ENCODE measurements at regions not wholly inside any gene's neighbourhood (a gene's known extent, or its start where the extent isn't known, plus 50 kb on each side); places are given as distances from the start of the nearest gene placed in this dataset.
"Not testable (repeated sequence)": the region's sequence is repeated elsewhere in the genome, so short reads cannot be mapped to it uniquely, and the experiment has no call there.

DNA sequence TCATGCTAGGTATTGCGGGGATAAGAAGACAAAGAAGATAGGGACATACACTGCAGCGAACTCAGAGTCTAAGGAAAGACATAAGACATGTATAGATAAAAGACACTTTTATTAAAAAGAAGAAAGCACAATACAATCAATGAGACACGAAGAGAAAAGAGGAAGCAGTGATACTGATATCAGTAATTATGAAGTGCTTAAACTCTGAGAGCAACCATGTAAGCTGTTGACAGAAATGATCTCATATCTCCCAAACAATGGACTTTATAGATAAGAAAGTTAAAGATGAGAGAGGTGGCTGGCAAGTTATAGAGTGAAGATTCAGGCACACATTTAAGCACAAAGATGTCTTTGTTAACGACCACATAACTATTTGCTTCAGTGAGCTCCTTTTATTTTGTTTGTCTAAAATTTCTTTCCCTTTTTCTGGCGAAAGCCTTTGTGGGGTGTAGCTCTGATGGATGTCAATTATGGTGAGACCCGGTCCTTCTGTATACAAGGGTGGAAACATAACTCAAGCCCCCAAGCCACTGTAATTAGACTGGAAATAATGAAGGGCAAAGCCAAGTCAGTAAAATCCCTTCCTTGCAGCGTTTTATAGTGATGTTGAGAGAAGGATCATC is 818.0 kb upstream of the SLC10A2 start:
- no peak for DNase-seq (ENCODE audit: low read depth)

DNA sequence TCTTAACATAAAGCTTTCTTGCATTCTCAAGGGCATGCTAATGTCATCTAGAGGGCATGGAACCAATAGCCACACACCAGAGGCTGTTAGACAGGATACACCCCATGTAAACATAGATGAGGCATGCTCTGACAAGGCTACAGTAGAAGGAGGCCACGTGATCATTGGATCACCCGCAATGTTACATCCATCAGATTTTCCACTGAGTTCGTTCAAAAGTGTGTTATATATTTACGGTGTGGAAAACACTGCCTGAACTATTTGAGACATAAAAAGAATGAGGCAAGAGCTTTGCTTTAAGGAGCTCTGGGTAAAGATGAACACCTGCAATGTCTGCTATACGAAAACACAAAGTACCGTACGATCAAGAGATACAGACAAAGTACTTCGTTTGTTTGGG is 817.5 kb upstream of the SLC10A2 start:
- no peak for DNase-seq (ENCODE audit: low read depth)

DNA sequence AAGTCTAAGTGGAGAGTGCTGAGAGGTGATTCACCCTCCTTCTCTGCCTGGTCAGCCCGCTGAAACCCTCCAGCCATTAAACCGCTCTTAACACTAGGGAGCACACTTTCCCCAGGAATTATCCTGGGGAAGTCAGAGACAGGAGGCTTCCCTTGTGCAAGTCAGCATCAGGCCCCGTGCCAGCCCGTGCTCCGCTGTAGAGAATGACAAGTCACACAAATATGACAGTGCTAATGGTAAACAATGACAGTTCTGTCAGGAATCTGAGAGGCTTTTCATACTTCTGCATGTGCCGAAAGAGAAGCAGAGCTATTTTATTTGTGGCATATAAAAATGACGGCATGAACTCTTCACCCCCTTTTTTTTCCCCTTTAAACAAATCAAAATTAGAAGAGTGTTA is 816.9 kb upstream of the SLC10A2 start:
- no peak for DNase-seq (ENCODE audit: low read depth)

DNA sequence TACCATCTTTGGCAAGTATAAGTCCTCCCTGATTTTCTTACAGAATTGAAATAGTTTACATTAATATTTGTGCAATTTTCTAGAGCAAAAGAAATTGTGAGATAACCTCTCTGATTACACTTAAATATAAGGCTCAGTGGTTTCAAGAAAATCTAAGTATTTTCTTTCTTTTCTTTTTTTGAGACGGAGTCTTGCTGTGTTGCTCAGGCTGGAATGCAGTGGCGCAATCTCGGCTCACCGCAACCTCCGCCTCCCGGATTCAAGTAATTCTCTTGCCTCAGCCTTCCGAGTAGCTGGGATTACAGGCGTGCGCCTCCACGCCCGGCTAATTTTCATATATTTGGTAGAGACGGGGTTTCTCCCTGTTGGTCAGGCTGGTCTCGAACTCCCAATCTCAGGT is 813.9 kb upstream of the SLC10A2 start:
- DNase-seq (ENCODE audit: low read depth), result not testable (repeated sequence)

DNA sequence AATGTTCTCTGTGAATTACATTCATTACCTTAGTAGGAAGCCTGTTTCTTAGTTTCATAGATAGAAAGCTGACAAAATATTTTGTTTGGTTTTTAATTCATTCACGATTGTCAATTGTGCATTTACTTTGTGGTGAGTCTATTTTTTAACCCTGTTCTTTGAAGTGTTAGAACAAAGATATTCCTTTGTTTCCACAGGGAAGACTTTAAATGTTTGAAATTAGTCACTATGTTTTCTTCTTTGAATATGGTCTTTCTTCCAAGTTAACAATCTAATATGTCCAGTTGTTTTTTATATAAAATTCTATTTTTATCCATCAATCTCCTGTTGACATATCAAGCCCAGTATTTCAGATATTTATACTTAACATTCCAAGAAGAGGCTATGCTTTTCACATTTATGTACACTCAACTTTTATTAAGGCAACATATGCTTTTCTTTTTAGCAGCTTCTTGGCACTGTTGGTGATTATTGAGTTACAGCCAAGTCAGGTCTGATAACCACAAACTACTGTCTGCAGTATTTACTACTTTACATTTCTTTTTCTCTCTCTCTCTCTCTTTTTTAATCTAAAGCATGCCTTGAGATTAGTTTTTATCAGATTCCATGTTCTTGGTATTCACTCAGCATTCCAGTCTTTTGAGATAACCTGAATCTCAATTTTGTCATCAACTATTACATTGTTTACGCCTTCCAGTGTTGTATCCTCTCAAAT is 812.8 kb upstream of the SLC10A2 start:
- no peak for DNase-seq (ENCODE audit: low read depth)

DNA sequence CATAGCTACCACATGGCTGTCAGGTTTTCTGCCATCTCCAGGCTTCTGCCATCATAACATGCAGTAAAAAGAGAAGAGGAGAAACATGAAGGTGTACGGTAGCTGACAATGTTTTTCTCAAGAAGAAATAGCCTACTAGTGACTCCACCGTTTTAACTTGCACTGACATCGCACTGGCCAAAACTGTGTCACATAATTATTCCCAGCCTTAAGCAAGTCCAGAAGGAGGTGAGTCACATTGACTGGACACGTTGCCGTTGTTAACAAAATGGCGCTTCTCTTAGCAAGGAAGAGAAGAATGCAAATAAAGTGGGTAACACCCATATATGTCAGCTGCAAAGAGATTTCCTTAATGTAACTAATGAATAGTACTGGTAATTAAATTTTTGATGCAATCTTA is 810.4 kb upstream of the SLC10A2 start:
- DNase-seq (ENCODE audit: low read depth), result no peak

DNA sequence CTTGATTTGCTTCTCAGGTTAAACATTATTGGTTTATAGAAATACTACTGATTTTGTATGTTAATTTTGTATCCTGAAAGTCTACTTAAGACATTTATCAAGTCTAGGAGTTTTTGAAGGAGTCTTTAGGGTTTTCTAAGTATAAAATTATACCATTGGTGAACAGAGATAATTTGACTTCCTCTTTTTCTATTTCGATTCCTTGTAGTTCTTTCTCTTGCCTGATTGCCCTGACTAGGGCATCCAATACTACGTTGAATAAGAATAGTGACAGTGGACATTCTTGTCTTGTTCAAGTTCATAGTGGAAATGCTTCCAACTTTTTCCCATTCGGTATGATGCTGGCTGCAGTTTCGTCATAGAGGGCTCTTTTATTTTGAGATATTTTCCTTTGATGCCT is 807.5 kb upstream of the SLC10A2 start:
- DNase-seq (ENCODE audit: low read depth), result no peak

DNA sequence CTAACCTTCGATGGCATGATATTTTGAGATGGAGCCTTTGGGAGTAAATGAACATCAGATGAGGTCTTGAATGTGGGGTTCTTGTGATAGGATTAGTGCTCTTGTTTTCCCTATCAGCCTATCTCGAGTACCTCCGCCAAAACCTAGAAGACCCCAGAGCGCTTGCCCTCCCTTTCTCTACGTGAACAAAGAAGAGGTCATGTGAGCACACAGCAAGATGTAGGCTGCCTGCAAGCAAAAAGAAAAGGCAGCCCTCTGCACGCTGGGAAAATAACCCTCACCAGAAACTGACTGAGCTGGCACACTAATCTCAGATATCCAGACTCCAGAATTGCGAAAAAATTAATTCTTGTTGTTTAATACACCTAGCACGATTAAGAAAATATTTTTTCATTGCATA is 799.8 kb upstream of the SLC10A2 start:
- DNase-seq (ENCODE audit: low read depth), result no peak

DNA sequence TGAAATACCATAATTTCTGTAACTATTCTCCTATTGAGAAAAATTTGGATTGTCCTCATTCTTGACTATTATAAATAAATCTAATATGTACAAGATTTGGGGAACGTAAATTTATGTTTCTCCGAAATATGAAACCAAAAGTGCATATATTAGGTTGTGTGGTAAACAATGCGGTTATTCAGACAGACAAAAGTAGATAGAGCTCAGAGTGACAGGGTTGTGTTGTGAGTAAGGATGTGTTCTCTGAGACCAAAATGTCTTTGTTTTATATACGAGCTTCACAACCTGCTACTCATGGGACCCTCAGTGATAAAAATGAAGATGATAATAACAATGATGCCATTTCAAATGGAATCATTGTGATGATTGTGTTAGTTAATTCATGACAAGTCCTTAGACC is 796.3 kb upstream of the SLC10A2 start:
- no peak for DNase-seq (ENCODE audit: low read depth)

DNA sequence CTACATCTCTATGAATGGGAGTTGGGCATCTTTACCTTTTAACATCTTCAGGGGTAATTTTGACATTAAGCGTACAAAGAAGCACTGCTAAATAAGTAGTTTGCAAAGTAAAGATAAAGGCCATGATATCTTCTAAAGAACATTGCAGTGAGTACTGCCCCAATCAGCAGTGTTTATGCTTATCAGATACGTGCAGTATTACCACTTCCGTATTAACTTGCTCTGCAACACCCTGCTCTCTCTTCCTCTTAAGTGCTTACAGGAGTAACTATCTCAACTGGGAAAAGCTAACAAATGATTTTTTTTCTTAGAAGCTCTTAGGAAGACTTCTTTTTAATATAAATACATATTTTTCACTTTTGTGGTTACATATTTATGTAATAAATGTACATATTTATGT is 793.7 kb upstream of the SLC10A2 start:
- DNase-seq (ENCODE audit: low read depth), result no peak

DNA sequence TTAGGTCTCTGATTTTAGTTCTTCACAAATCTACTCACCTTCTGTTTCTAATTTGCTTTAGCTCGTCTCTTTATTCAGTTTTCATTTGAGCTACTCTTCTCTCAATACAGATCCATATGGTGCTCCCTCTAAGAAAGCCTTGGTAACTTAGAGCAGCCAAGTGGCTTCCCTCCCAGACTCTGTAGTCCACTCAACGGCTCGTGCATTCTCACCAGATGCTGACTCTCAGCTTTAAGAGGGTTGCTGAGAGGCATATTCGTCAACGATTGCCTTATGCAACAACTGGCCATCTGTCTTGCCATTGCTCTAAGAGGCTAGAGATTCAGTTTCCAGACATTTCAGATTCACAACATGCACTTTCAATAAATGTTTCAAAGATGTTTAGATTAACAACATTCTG is 785.8 kb upstream of the SLC10A2 start:
- no peak for DNase-seq (ENCODE audit: low read depth)

DNA sequence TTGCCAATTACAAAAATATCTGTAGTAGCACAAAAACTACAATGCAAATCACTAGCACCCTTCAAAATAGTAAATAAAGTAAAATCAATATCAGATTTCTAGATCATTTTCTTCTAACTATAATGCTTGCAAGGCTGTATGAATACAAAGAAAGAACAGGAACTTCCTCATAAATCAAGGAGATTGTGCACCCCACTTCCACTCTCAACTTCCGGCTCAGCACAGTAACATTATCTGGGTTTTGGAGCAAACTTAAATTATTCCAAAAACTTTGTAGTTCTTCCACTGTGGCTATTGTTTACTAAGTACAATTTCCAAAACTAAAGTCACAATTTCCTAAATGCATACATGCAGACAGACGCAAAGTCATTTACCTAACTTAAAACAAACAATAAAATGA is 778.3 kb upstream of the SLC10A2 start:
- DNase-seq (ENCODE audit: low read depth), result no peak

DNA sequence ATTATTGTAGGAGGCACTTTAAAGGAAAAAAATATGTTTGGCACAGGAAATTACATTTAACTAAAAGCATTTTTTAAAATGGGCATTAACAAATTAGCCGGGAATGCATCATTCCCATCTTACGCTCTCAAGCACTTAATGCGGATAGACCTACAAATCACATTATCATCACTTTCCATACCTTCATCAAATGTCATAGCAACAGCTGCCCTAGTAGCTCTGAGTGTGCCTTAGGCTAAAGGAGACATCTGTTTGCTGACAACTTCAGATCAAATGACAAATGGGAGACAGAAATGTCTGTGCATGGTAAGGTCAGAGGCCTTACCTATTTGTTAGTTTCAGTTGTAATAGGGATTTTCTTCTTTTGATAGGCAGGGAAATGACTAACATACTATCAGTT is 773.2 kb upstream of the SLC10A2 start:
- no peak for DNase-seq (ENCODE audit: low read depth)

DNA sequence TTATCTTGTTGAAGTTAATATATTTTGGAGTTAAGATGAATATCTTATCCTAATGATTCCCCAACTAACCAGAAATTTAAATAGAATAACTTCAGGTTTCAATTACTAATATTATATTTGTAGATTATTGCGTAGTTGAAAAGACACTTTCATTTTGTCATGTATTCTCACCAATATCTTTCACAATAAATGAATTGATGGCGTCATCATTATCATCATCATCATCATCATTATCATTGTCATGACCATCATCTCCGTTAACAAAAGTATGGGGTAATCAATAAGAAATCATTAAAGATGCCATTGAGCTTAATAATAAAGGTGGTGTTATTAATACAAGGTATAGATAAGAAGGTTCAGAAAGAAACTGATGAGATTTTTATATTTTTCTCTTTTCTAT is 768.8 kb upstream of the SLC10A2 start:
- no peak for DNase-seq (ENCODE audit: low read depth)

DNA sequence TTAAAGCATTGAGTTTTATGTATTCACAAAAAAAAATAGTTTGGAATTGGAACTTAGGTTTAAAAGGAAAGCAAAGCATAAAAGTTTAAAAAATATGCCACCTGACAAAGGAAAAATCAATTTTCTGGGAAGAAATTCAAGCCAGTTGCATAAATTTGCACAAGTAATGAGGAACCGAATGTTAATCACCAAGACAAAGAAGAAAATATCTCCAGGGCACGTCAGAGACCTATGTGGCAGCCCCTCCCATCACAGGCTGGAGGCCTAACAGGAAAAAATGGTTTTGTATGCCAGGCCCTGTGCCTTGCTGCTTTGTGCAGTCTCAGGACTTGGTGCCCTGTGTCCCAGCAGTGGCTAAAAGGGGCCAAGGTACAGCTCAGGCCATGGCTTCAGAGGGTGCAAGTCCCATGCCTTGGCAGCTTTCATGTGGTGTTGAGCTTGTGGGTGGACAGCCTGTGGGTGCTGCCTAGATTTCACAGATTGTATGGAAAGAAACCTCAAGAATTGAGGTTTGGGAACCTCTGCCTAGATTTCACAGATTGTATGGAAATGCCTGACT is 767.2 kb upstream of the SLC10A2 start:
- DNase-seq (ENCODE audit: low read depth), result no peak

DNA sequence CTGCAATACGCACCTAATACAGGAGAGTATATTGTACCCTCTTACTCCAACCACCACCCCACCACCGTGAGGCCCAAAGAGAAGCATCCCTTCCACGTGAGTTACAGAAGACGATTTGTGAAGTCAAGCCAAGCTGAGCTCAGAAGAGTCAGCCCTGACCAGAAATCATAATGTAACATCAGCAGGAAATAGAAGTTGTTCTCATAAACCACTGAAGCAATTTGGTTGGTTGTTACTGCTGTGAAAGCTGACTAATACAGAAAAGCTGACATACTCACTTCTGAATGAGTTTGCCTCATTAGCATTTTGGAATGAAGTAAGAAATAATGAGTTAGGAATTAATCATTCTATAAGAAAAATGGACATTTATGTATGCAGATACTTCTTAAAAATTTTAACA is 749.4 kb upstream of the SLC10A2 start:
- no peak for DNase-seq (ENCODE audit: low read depth)

DNA sequence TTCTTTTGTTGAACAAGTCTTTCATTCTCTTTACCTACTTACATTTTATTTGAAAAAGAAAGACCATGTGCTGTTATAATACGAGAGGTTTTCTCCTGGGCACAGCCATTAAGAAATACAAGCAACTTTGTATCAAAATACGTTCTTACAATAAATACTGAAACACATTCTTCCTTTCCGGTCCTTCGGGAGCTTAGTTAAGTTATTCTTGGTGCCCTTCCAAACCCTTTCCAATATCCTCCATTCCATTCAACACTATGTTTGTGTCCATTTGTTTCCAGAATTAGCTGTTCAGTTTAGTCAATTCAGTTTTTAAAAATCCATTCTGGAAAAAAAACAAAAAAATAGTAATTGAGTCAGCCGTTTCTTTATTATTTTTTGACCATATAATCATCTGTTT is 746.8 kb upstream of the SLC10A2 start:
- no peak for DNase-seq (ENCODE audit: low read depth)

DNA sequence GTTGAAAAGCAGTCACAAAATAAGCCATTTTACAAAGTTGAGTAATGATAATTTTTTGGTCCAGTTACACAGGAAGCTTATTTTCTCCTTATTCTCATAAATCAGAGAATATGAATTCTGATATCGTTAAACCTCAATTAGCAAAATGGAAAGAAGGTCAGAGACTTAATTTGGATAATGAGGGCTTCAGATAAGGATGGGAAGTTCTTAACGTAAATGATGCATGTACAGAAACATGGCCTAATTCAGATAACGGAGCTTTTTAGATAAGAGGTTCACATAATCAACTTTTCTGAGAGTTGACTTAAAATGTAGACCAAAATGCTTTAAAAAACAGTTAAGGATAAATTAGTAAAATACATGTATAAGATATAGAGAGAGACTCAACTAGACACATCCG is 746.3 kb upstream of the SLC10A2 start:
- no peak for DNase-seq (ENCODE audit: low read depth)

DNA sequence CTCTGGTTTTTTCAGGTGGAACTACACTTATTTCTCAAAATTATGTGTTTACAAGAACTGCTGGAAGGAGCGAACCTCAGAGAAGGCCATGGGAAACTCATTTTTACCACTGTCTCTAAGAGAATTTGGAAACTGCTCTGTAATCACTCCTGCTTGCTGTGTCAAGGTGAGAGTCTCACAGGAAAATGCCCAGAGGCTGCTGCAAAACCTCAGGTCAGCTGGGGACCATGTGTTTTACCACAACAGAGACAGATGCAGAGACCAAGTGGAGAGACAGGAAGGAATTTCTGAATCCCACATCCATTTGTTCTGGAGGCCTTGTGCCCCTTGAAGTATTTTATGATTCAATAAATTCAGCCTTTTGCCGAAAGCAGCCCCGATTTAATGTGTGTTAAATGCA is 743.8 kb upstream of the SLC10A2 start:
- no peak for DNase-seq (ENCODE audit: low read depth)

DNA sequence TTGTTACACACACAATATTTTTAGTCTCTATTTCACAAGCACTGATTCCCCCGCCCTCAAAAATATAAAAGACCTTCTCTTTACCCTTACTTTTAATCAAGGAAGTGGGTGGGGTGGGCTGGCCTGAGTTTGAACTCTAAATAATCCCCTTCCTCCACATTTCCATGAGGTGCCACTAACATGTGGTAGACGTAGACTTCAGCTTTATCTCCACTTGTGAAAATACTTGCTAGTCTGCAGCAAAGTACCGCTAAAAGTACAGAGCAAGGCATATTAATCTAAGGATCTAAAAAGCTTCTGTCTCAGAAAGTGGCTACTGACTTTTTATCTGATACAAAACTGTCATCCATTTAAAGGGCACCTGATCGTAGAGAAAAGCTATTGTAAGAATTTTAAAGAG is 739.6 kb upstream of the SLC10A2 start:
- no peak for DNase-seq (ENCODE audit: low read depth)

DNA sequence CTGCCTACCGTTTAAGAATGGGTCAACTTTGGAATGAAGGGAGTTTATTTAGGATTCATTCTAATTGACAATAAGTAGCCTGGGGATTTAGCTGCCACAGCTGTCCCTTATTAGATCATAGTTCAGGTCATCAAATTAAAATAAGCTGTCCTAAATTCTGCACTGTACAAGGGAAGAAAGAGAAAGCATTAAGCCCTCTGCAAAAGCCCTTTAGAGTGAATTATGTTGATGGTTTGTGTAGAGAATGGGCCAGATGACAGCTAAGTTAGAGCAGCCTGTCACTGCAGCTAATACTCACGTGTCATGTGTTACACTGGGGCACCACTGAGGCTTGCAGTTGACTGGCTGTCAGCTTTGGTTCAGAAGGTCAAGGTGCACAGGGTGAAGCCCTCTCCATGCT is 737.1 kb upstream of the SLC10A2 start:
- DNase-seq (ENCODE audit: low read depth), result no peak

DNA sequence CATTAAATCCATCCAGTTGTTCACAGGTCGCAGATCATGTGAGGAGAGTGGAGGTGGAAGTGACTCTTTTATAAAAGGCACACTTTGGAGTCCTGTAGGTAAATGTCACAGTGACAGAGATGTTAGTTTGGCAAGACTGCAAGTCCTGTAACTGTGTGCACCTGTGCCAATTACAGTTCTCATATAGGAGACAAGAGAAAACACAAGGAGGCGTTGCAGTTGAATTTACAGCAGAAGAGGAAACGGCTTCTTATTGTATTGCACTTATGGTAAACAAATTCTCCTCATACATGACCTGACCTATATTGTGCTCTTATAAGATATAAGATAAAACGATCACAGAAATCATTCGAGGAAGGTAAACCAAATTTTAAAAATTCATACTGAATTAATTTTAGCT is 732.8 kb upstream of the SLC10A2 start:
- DNase-seq (ENCODE audit: low read depth), result no peak

DNA sequence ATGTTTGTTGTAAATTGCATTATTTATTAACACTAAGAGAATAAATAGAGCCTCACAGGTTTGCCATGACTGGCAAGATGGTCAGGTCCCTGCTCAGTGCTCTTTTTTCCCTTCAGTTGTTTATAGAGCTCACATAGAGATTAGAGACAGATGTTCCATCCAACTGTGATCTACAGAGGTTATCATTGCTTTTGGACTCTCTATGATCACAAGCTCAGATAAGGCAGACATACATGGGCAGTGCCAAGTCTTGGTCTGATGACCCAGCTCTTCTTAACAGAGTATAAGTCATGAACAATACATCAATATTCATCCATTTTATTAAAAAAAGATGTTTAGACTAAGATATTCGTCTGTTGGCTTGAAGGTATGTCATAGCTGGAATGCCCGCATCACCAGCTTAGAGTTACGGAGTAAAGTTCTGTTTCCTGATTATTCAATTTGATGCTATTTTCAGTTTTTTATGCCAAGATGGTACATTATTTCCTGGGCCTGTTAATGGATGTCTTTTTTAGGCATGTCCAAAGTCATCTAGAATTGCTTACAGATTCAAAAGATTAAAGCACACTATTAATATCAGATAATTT is 729.8 kb upstream of the SLC10A2 start:
- no peak for DNase-seq (ENCODE audit: low read depth)

DNA sequence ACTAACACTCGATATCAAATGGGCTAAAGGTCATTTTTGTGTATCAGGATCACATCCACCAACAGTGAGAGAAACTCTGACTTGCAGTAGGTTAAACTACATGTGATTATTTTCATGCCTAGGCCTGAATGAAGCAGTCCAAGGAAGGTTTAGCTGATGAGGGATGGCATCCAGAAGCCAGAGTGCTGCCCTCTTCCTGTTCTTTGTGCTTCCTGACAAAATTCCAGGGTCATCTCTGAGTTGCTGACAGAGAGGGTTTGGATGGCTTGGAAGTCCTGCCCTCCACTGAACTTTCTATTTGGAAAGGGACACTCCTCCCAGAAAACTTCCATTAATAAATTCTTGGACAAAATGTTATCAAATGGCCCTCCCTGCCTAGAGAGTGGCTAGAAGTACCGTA is 728.3 kb upstream of the SLC10A2 start:
- no peak for DNase-seq (ENCODE audit: low read depth)

Measured in stimulated activated CD8-positive, alpha-beta memory T cell treated with anti-CD3 and anti-CD28 coated beads, Interleukin-7, amount 100 ng/mL, for 24 hours (primary cell).